Choroid plexus epithelial cell (primary cell): ENCODE measurements at regions not wholly inside any gene's neighbourhood (a gene's known extent, or its start where the extent isn't known, plus 50 kb on each side); places are given as distances from the start of the nearest gene placed in this dataset.

Experiments
- DNase-seq: peaks from one replicate; pipeline ENCODE4 v3.0.0-alpha.2; 2010; ENCODE audit warnings: low read depth
- H3K4me3 ChIP-seq: 2 replicates; pipeline ENCODE4 v1.5.1; 2011; ENCODE audit warnings: low read depth, mild to moderate bottlenecking, control low read depth, low read length, moderate library complexity
- CTCF ChIP-seq: conservative IDR thresholded peaks from 2 replicates; pipeline ENCODE4 v1.5.1; 2011; ENCODE audit warnings: low read depth, mild to moderate bottlenecking, control low read depth, inconsistent platforms, low read length, moderate library complexity

GRCh38 chr13:89951341-89951740 is 1396.1 kb upstream of the MIR17HG start:
- DNase-seq: no peak

GRCh38 chr13:89953581-89953980 is 1393.9 kb upstream of the MIR17HG start:
- DNase-seq: no peak
- TF ChIP-seq CTCF: no peak
- H3K4me3 ChIP-seq: no peak overlapping the region

More at GRCh38 chr13:89951341-89951740, 1396.1 kb upstream of the MIR17HG start:
- no peak overlapping the region for H3K4me3 ChIP-seq
- TF ChIP-seq CTCF: no peak

- TF ChIP-seq CTCF: no peak
- H3K4me3 ChIP-seq: no peak overlapping the region
- DNase-seq: no peak
Observed at GRCh38 chr13:89955773-89956172, 1391.7 kb upstream of the MIR17HG start.

GRCh38 chr13:89959074-89959473 is 1388.4 kb upstream of the MIR17HG start:
- DNase-seq: no peak
- H3K4me3 ChIP-seq: no peak overlapping the region
- TF ChIP-seq CTCF: no peak

- no peak overlapping the region for H3K4me3 ChIP-seq
- DNase-seq: no peak
- no peak for TF ChIP-seq CTCF
Observed at GRCh38 chr13:89965252-89965651, 1382.2 kb upstream of the MIR17HG start.

- TF ChIP-seq CTCF: no peak
- DNase-seq: no peak
Observed at GRCh38 chr13:89966524-89966923, 1381.0 kb upstream of the MIR17HG start.

GRCh38 chr13:89967701-89968100 is 1379.8 kb upstream of the MIR17HG start:
- TF ChIP-seq CTCF: no peak
- DNase-seq: no peak
- H3K4me3 ChIP-seq: no peak overlapping the region

More at GRCh38 chr13:89966524-89966923, 1381.0 kb upstream of the MIR17HG start:
- no peak overlapping the region for H3K4me3 ChIP-seq
